HG02981 (cell line): ENCODE measurements at regions not wholly inside any gene's neighbourhood (a gene's known extent, or its start where the extent isn't known, plus 50 kb on each side); places are given as distances from the start of the nearest gene placed in this dataset.

Source experiments
- ATAC-seq: cut with Tn5 transposase; IDR thresholded peaks from one replicate; pipeline ENCODE4 v1.9.1; 2021; ENCODE audit warnings: mild to moderate bottlenecking, moderate library complexity; ENCODE audit not compliant: unreplicated experiment

DNA sequence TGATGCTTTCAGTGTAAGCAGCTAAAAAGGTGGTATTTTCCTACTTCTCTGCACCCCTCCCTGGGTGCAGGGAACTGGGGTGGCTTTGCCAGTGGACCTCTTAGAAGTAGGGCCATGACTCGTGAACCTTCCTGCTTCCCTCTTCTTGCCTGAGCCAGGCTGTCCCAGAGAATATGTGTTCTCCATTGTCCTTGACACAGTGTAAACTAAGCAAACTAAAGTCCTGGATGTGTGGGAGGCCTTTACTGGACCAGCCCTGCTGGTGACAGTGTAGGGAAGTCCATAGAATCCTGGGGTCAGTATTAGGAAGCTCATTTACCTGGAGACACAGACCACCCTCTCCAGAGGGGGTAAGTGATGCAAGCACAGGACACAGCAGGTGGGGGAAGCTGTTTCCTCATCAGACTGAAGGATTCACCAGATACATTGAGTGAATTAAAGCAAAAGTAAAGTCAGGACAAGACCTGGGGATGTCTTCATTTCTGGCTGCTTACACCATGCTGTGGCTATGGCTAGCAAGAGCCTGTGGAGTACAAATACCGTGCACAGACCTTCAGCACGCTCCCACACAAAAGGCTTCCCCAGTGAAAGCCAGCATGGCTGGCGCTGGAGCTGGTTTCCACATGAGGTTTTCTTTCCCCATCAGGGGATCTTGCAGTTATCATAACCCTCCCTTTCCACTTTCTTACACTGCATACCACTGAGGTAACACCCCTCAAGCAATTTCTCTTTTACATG is 64.8 kb upstream of the LPP start:
- no peak for ATAC-seq

DNA sequence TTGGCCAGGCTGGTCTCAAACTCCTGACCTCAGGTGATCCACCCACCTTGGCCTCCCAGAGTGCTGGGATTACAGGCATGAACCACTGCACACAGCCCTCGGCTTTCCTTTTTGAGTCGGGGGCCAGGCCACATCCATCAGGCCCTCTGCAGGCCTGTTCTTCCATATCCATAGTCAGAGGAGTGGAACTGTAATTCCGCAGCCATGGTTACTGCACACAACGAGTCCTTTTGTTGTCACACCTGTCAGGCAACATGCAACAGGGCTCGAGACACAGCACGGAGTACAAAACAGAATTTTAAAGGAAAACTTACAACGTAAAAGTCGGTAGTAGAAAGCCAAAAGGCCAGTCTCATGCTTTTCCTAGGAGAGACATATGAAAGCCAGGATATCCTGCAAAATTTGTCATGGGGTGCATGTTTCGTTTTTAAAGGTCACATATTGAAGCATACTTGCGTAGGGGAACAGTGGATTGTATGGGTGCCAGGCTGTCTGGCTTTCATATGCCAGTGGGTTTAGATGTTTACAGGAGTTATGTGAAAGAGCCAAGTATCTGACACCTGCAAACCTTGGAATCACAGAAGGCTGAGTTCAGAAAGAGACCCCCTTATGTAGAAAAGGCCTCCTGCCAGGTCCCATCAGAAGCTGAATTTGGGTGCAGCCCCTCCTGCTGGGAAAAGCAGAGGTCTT is 63.2 kb upstream of the LPP start:
- ATAC-seq = no peak

DNA sequence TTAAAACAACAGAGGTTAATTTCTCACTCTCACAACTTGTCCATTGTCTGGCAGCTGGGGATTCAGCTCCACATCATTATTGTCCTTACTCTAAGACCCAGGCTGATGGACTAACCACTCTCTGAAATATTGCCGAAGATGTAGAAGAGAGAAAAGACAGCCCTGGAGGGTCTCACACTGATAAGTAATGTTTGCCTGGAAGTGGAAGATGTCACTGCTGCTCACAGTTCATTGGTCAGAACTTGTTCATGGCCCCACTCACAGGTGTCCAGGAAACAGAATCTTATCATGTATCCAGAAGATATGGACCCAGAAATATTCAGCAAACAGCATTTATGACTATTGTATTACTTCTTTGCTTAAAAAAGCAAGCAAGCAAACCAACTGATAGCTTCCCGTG is 62.2 kb upstream of the LPP start:
- no peak for ATAC-seq

DNA sequence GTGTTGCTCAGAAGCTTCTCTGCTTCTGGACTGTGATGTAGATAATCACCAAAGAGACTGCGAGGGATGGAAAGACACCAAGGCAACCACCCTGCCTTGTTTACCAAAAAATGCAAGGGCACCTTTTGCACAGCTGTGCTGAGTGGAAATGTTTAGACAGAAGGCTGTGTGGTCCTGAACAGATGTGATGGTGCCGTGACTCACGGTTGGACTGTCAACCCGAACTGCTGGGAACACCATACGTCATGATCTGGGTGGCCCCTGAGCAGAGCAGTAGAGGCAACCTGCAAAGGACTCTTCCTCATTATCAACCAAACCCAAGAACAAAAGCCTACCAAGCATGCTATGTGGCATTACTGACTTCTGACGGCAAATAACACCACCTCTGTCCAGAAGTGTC is 61.3 kb upstream of the LPP start:
- no peak for ATAC-seq

DNA sequence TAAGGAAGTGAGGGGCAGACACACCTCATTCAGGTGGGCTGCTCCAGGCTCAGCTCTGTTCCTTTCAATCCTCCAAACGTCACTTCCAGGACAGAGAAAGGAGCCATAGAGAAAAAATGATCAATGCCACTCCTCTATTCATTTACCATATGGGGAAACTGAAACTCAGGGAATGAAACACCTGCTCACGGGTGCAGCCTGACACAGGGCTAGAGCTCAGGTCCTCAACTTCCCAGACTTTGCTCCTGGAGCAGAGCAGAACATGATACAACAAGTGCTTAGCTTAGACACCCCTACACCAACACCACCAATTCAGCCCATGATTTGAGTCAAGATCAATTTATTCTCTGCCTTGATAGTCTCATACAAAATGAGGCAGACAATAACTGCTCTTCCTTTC is 58.5 kb upstream of the LPP start:
- ATAC-seq = no peak

DNA sequence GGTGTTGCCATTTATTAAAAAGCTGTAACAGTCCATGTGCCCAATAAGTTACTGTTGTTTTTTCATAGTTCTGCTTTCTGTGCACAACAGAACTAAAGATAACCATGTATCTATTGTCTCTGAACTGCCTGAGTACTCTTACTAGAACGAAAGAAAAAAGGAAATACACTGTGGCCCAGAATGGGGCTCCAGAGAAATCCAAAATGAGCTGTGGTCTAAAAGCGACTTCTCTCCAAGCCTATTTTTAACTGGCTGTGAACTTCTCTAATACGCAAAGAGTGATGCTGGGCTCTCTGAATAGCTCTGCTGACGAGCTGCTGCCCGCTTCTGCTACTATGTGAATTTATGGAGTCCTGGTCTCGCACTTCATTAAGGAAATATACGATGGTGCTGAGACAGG is 56.2 kb upstream of the LPP start:
- ATAC-seq = no peak

DNA sequence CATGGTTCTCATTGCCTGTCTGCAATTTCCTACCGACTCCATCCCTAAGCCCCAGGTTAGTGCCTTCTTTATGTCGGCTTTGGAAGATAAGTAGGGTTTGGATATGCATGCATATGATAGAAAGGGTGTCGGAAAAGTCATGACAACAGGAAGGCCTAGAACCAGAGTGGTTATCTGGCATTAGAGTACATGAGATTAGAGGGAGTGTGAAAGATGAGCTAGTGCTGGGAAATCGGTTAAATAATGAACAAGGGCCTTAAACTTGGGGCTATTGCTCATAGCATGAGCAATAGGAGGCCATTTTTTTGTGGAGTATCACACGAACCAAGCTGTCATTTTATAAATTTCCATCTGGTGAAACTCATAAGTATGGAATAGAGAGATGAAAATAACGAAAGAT is 54.0 kb upstream of the LPP start:
- ATAC-seq = no peak

DNA sequence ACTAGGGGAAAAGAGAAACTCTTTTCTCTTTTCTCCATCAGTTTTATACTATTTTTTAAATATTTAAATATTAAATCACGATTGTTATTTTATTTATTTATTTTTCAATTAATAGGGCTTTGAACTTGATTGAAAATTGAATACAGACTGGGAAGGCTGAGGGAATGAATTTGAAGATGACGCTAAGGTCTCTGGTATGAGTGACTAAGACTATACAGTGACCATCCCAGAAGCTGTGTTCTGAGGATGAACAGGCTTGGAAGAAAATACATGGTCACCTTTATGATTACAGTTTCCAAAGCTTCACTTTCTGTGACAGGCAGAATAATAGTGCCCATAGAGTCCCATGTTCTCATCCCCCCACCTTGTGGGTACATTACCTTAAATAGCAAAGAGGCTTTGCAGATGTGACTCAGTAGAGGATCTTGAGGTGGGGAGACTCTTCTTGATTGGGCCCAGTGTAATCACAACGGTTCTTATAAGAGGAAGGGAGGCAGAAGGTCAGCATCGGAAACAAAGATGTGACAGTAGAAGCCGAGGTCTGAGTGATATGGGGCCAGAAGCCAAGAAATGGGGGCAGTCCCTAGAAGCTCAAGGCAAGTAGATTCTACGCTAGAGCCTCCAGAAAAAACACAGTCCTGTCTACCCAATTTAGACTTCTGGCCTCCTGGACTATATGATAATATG is 51.0 kb upstream of the LPP start:
- ATAC-seq = no peak

DNA sequence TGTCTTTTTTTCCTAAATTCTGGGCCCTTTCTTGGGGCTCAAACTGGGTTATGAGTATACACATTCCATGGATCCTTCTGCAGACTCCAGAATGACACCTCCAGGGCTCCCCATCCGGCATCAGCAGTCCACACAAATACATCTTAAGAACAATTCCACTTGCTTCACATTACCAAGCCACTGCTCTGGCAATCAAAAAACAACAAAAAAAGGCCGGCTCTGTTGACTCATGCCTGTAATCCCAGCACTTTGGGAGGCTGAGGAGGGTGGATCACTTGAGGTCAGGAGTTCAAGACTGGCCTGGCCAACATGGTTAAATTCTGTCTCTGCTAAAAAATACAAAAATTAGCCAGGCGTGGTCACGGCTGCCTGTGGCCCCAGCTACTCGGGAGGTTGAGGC is 49.9 kb upstream of the LPP start:
- no peak for ATAC-seq
